HG03066 (cell line): ENCODE measurements at regions not wholly inside any gene's neighbourhood (a gene's known extent, or its start where the extent isn't known, plus 50 kb on each side); places are given as distances from the start of the nearest gene placed in this dataset.

Experiments
- ATAC-seq: cut with Tn5 transposase; IDR thresholded peaks from one replicate; pipeline ENCODE4 v1.9.1; 2021; ENCODE audit warnings: low read depth; ENCODE audit not compliant: unreplicated experiment

GRCh38 chr9:19513671-19514275, 105.0 kb downstream of the ACER2 start:
- no peak for ATAC-seq

GRCh38 chr9:19512103-19512832, 103.5 kb downstream of the ACER2 start:
- ATAC-seq = no peak

GRCh38 chr9:19511694-19512093, 102.9 kb downstream of the ACER2 start:
- no peak for ATAC-seq

- no peak for ATAC-seq
Observed at GRCh38 chr9:19510907-19511306, 102.1 kb downstream of the ACER2 start.
